ENCODE measurements at regions not wholly inside any gene's neighbourhood (a gene's known extent, or its start where the extent isn't known, plus 50 kb on each side); places are given as distances from the start of the nearest gene placed in this dataset.

DNA sequence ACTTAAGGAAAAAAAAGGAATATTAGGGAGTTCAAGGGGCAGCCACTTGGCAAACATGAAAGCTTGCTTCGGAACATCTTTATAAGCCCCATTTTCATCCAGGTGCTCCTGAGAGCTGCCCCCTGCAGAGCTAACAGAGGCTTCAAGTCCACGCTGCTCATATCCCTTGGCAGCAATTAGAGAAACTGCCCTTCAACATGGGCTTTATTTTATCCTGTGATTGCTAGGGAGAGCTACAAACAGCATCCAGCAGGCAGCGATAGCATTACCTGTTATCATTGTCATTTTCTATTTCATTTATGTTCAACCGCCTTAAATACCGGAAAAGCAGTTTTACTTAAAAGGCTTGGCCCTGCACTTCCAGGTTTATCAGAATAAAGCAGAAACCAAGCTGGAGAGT lies 68.4 kb upstream of the MCTP2 start:
- Mint-ChIP-seq H3K4me1 (peaks cover 0 to 9% (median 0%) of the 10 kb centered on the region in 7 donors), H3K4me3 (no peak overlapping the region), H3K9me3 (peaks cover 0 to 3% (median 0%) of the 10 kb centered on the region in 11 donors), H3K36me3 (peaks cover 0 to 7% (median 0%) of the 10 kb centered on the region in 5 donors), H3K27ac (no peak overlapping the region), H3K27me3 (peaks cover 0 to 30% (median 4%) of the 10 kb centered on the region in 5 donors)
- ATAC-seq (no peak), DNase-seq (no peak)
- CTCF ChIA-PET: interaction anchor here (1.5 to 5.5 kb wide), 2 partner anchors 11 to 160 kb away, joined by 4 to 78 read pairs; no protein-coding TSS in a partner anchor
- Histone ChIP-seq H3K4me3 (ENCODE audit: low read length) (no peak overlapping the region), H3K9me3 (ENCODE audit: control insufficient read depth in 2 of 3, low read length in 3 of 3) (no peaks in the 10 kb centered on the region), H3K36me3 (ENCODE audit: control insufficient read depth in 2 of 3, insufficient read depth in 3 of 3, low read length in 3 of 3) (no peaks in the 10 kb centered on the region), H3K4me1 (ENCODE audit: control insufficient read depth in 2 of 2, insufficient read depth in 2 of 2, low read length in 2 of 2) (no peaks in the 10 kb centered on the region), H3K27me3 (ENCODE audit: control insufficient read depth in 2 of 2, insufficient read depth in 2 of 2, low read length in 2 of 2) (no peaks in the 10 kb centered on the region), H3K27ac (ENCODE audit: low read depth, low read length) (no peak overlapping the region)
- POLR2A ChIA-PET: interaction anchor here (1.0 kb wide), 1 partner anchor 161 kb away, joined by 3 read pairs; no protein-coding TSS in a partner anchor
- intact Hi-C loops (cut with micrococcal nuclease): loop anchor here (5.0 kb wide), 2 partner anchors 249 to 1129 kb away; no protein-coding TSS in a partner anchor

GRCh38 chr15:94154255-94154654 lies 77.1 kb upstream of the MCTP2 start:
- Mint-ChIP-seq H3K27ac (no peak overlapping the region), H3K36me3 (no peaks in the 10 kb centered on the region), H3K27me3 (peaks cover 18 to 48% (median 39%) of the 10 kb centered on the region in 5 donors), H3K4me3 (no peak overlapping the region), H3K9me3 (peaks cover 0 to 9% (median 3%) of the 10 kb centered on the region in 11 donors), H3K4me1 (no peaks in the 10 kb centered on the region)
- DNase-seq: no peak
- Histone ChIP-seq H3K4me3 (ENCODE audit: low read length) (no peak overlapping the region), H3K36me3 (ENCODE audit: control insufficient read depth in 2 of 3, insufficient read depth in 3 of 3, low read length in 3 of 3) (no peaks in the 10 kb centered on the region), H3K27me3 (ENCODE audit: control insufficient read depth in 2 of 2, insufficient read depth in 2 of 2, low read length in 2 of 2) (no peaks in the 10 kb centered on the region), H3K27ac (ENCODE audit: low read depth, low read length) (no peak overlapping the region), H3K4me1 (ENCODE audit: control insufficient read depth in 2 of 2, insufficient read depth in 2 of 2, low read length in 2 of 2) (no peaks in the 10 kb centered on the region), H3K9me3 (ENCODE audit: control insufficient read depth in 2 of 3, low read length in 3 of 3) (no peaks in the 10 kb centered on the region)
- POLR2A ChIA-PET: no interaction called here
- no peak for ATAC-seq
- intact Hi-C loops (cut with micrococcal nuclease): no loop called here
- CTCF ChIA-PET: no interaction called here

DNA sequence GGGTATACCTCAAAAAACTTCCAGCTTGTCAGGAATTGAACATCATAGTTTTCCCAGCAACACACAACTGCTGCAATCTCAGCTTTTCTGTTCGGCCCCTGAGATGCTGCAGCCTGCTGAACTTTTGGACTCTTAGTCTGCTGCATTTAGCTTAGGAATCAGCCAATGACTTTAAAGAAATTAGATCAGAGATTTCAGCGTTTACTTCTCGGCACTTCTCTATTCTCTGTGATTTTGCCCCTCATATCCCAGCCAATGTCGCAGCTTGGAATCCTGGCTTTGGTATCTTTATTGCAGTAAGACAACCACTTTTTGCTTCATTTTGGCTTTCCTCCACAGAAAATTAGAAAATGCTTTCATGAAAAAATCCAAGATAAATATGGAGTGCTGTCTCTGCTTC lies 86.3 kb upstream of the MCTP2 start:
- intact Hi-C loops (cut with micrococcal nuclease): no loop called here
- Mint-ChIP-seq H3K27ac (no peak overlapping the region), H3K36me3 (no peaks in the 10 kb centered on the region), H3K27me3 (peaks cover 29 to 41% (median 36%) of the 10 kb centered on the region in 5 donors), H3K9me3 (peaks cover 0 to 15% (median 6%) of the 10 kb centered on the region in 11 donors), H3K4me3 (no peak overlapping the region), H3K4me1 (no peaks in the 10 kb centered on the region)
- Histone ChIP-seq H3K4me1 (ENCODE audit: control insufficient read depth in 2 of 2, insufficient read depth in 2 of 2, low read length in 2 of 2) (no peaks in the 10 kb centered on the region), H3K27me3 (ENCODE audit: control insufficient read depth in 2 of 2, insufficient read depth in 2 of 2, low read length in 2 of 2) (no peaks in the 10 kb centered on the region), H3K4me3 (ENCODE audit: low read length) (no peak overlapping the region), H3K9me3 (ENCODE audit: control insufficient read depth in 2 of 3, low read length in 3 of 3) (no peaks in the 10 kb centered on the region), H3K27ac (ENCODE audit: low read depth, low read length) (no peak overlapping the region), H3K36me3 (ENCODE audit: control insufficient read depth in 2 of 3, insufficient read depth in 3 of 3, low read length in 3 of 3) (no peaks in the 10 kb centered on the region)
- no peak for DNase-seq
- ChIA-PET POLR2A (no interaction called here), CTCF (no interaction called here)
- ATAC-seq: no peak

GRCh38 chr15:94141802-94142201 lies 89.6 kb upstream of the MCTP2 start:
- no peaks in the 10 kb centered on the region for H3K36me3 Mint-ChIP-seq
- ChIA-PET POLR2A (no interaction called here), CTCF (no interaction called here)
- DNase-seq (no peak), ATAC-seq (no peak)
- peaks cover 0 to 15% (median 6%) of the 10 kb centered on the region in 11 donors for H3K9me3 Mint-ChIP-seq
- peaks cover 28 to 45% (median 41%) of the 10 kb centered on the region in 5 donors for H3K27me3 Mint-ChIP-seq
- H3K27ac Mint-ChIP-seq: no peak overlapping the region
- Histone ChIP-seq H3K4me1 (ENCODE audit: control insufficient read depth in 2 of 2, insufficient read depth in 2 of 2, low read length in 2 of 2) (no peaks in the 10 kb centered on the region), H3K4me3 (ENCODE audit: low read length) (no peak overlapping the region), H3K27me3 (ENCODE audit: control insufficient read depth in 2 of 2, insufficient read depth in 2 of 2, low read length in 2 of 2) (no peaks in the 10 kb centered on the region), H3K9me3 (ENCODE audit: control insufficient read depth in 2 of 3, low read length in 3 of 3) (no peaks in the 10 kb centered on the region), H3K36me3 (ENCODE audit: control insufficient read depth in 2 of 3, insufficient read depth in 3 of 3, low read length in 3 of 3) (no peaks in the 10 kb centered on the region), H3K27ac (ENCODE audit: low read depth, low read length) (no peak overlapping the region)
- no peak overlapping the region for H3K4me3 Mint-ChIP-seq
- intact Hi-C loops (cut with micrococcal nuclease): no loop called here
- H3K4me1 Mint-ChIP-seq: peaks cover 0 to 2% (median 0%) of the 10 kb centered on the region in 7 donors

GRCh38 chr15:94135486-94136147 lies 95.7 kb upstream of the MCTP2 start:
- no peaks in the 10 kb centered on the region for H3K4me1 ChIP-seq (ENCODE audit: control insufficient read depth in 2 of 2, insufficient read depth in 2 of 2, low read length in 2 of 2)
- H3K9me3 Mint-ChIP-seq: peaks cover 0 to 11% (median 0%) of the 10 kb centered on the region in 11 donors
- peaks cover 9 to 61% (median 41%) of the 10 kb centered on the region in 5 donors for H3K27me3 Mint-ChIP-seq
- DNase-seq: no peak
- no peak overlapping the region for H3K27ac Mint-ChIP-seq
- H3K4me3 Mint-ChIP-seq: no peak overlapping the region
- H3K36me3 ChIP-seq (ENCODE audit: control insufficient read depth in 2 of 3, insufficient read depth in 3 of 3, low read length in 3 of 3): no peaks in the 10 kb centered on the region
- no peak for ATAC-seq
- no peaks in the 10 kb centered on the region for H3K36me3 Mint-ChIP-seq
- intact Hi-C loops (cut with micrococcal nuclease): no loop called here
- H3K27me3 ChIP-seq (ENCODE audit: control insufficient read depth in 2 of 2, insufficient read depth in 2 of 2, low read length in 2 of 2): no peaks in the 10 kb centered on the region
- H3K4me1 Mint-ChIP-seq: peaks cover 0 to 2% (median 0%) of the 10 kb centered on the region in 7 donors
- no peak overlapping the region for H3K27ac ChIP-seq (ENCODE audit: low read depth, low read length)
- CTCF ChIA-PET: no interaction called here
- POLR2A ChIA-PET: no interaction called here
- H3K4me3 ChIP-seq (ENCODE audit: low read length): no peak overlapping the region
- H3K9me3 ChIP-seq (ENCODE audit: control insufficient read depth in 2 of 3, low read length in 3 of 3): no peaks in the 10 kb centered on the region

DNA sequence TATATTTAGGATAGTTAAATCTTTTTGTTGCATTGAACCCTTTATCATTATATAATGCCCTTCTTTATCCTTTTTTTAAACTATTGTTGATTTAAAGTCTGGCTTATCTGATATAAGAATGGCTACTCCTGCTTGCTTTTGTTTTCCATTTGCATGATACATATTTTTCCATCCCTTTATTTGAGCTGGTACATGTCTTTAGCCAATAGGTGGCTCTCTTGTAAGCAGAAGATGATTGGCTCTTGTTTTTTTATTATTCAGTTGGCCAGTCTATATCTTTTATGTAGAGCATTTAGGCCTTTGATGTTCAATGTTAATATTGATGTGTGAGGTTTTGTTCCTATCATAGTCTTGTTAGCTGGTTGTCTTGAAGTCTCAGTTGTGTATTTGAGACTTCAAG lies 99.5 kb upstream of the MCTP2 start:
- H3K9me3 ChIP-seq (ENCODE audit: control insufficient read depth in 2 of 3, low read length in 3 of 3): no peaks in the 10 kb centered on the region
- DNase-seq: no peak
- H3K4me3 Mint-ChIP-seq: no peak overlapping the region
- H3K36me3 Mint-ChIP-seq: no peaks in the 10 kb centered on the region
- no peaks in the 10 kb centered on the region for H3K27me3 ChIP-seq (ENCODE audit: control insufficient read depth in 2 of 2, insufficient read depth in 2 of 2, low read length in 2 of 2)
- H3K4me3 ChIP-seq (ENCODE audit: low read length): no peak overlapping the region
- ChIA-PET POLR2A (no interaction called here), CTCF (interaction anchor here (0.6 kb wide), 1 partner anchor 1049 kb away, joined by 3 read pairs; no protein-coding TSS in a partner anchor)
- no peaks in the 10 kb centered on the region for H3K4me1 Mint-ChIP-seq
- H3K36me3 ChIP-seq (ENCODE audit: control insufficient read depth in 2 of 3, insufficient read depth in 3 of 3, low read length in 3 of 3): no peaks in the 10 kb centered on the region
- no peaks in the 10 kb centered on the region for H3K4me1 ChIP-seq (ENCODE audit: control insufficient read depth in 2 of 2, insufficient read depth in 2 of 2, low read length in 2 of 2)
- intact Hi-C loops (cut with micrococcal nuclease): no loop called here
- peaks cover 0 to 11% (median 0%) of the 10 kb centered on the region in 11 donors for H3K9me3 Mint-ChIP-seq
- no peak for ATAC-seq
- H3K27ac Mint-ChIP-seq: no peak overlapping the region
- H3K27ac ChIP-seq (ENCODE audit: low read depth, low read length): no peak overlapping the region
- H3K27me3 Mint-ChIP-seq: peaks cover 0 to 60% (median 31%) of the 10 kb centered on the region in 5 donors

GRCh38 chr15:94130504-94130903 lies 100.9 kb upstream of the MCTP2 start:
- no peak overlapping the region for H3K27ac Mint-ChIP-seq
- ATAC-seq (no peak), DNase-seq (no peak)
- peaks cover 0 to 11% (median 0%) of the 10 kb centered on the region in 11 donors for H3K9me3 Mint-ChIP-seq
- no peak overlapping the region for H3K27ac ChIP-seq (ENCODE audit: low read depth, low read length)
- H3K4me3 ChIP-seq (ENCODE audit: low read length): no peak overlapping the region
- H3K27me3 Mint-ChIP-seq: peaks cover 0 to 55% (median 27%) of the 10 kb centered on the region in 5 donors
- ChIA-PET CTCF (no interaction called here), POLR2A (no interaction called here)
- no peaks in the 10 kb centered on the region for H3K4me1 Mint-ChIP-seq
- no peaks in the 10 kb centered on the region for H3K36me3 Mint-ChIP-seq
- no peaks in the 10 kb centered on the region for H3K36me3 ChIP-seq (ENCODE audit: control insufficient read depth in 2 of 3, insufficient read depth in 3 of 3, low read length in 3 of 3)
- no peak overlapping the region for H3K4me3 Mint-ChIP-seq
- H3K4me1 ChIP-seq (ENCODE audit: control insufficient read depth in 2 of 2, insufficient read depth in 2 of 2, low read length in 2 of 2): no peaks in the 10 kb centered on the region
- intact Hi-C loops (cut with micrococcal nuclease): no loop called here
- H3K9me3 ChIP-seq (ENCODE audit: control insufficient read depth in 2 of 3, low read length in 3 of 3): no peaks in the 10 kb centered on the region
- no peaks in the 10 kb centered on the region for H3K27me3 ChIP-seq (ENCODE audit: control insufficient read depth in 2 of 2, insufficient read depth in 2 of 2, low read length in 2 of 2)

All from naive thymus-derived CD4-positive, alpha-beta T cell (primary cell).